HepG2 (cell line): ENCODE measurements at regions not wholly inside any gene's neighbourhood (a gene's known extent, or its start where the extent isn't known, plus 50 kb on each side); places are given as distances from the start of the nearest gene placed in this dataset.

Source experiments
- CHD2 ChIP-seq: IDR thresholded peaks from 2 replicates; pipeline ENCODE4 v1.6.1; 2011; ENCODE audit warnings: low read depth, low read length, improper control_type of control experiment
- CREB1 ChIP-seq, 2 experiments: fragments of 450-650 bp in 1 of 2; IDR thresholded peaks; 2 replicates each; pipeline ENCODE4 v1.6.1; 2016 to 2017; ENCODE audit warnings: control low read depth in 1 of 2, mild to moderate bottlenecking in 1 of 2, missing compliant biosample characterization in 1 of 2, missing genetic modification characterization in 1 of 2
- FOSL2 ChIP-seq: sonication (generic); formaldehyde crosslinking; IDR thresholded peaks from 2 replicates; pipeline ENCODE4 v1.4.0; 2020; ENCODE audit warnings: missing genetic modification reagents
- FOXK1 ChIP-seq: sonication (generic); formaldehyde crosslinking; IDR thresholded peaks from 2 replicates; pipeline ENCODE4 v1.4.0; 2020; ENCODE audit warnings: low read depth, missing genetic modification reagents, borderline replicate concordance
- HNF4A ChIP-seq: sonication (generic); formaldehyde crosslinking; IDR thresholded peaks from 2 replicates; pipeline ENCODE4 v1.4.0; 2020; ENCODE audit warnings: missing genetic modification reagents
- RAD51 ChIP-seq: fragments of 450-650 bp; IDR thresholded peaks from 2 replicates; pipeline ENCODE4 v1.6.1; 2016; ENCODE audit warnings: borderline replicate concordance
- REPIN1 ChIP-seq: sonication (generic); formaldehyde crosslinking; IDR thresholded peaks from 2 replicates; pipeline ENCODE4 v1.8.0; 2022; ENCODE audit warnings: missing genetic modification reagents, low read depth, mild to moderate bottlenecking, borderline replicate concordance
- SAP130 ChIP-seq: IDR thresholded peaks from 2 replicates; pipeline ENCODE4 v1.6.1; 2016; ENCODE audit warnings: low read depth
- TBP ChIP-seq: sonication (generic); formaldehyde crosslinking; IDR thresholded peaks from 2 replicates; pipeline ENCODE4 v1.5.0; 2020; ENCODE audit warnings: missing genetic modification reagents
- TCF7 ChIP-seq: sonication (generic); IDR thresholded peaks from 2 replicates; pipeline ENCODE4 v1.6.1; 2016; ENCODE audit warnings: antibody characterized with exemption, low read depth
- ZKSCAN5 ChIP-seq: sonication (generic); formaldehyde crosslinking; IDR thresholded peaks from 2 replicates; pipeline ENCODE4 v1.5.1; 2020; ENCODE audit warnings: mild to moderate bottlenecking, missing genetic modification reagents
- ZMYM4 ChIP-seq: sonication (generic); formaldehyde crosslinking; IDR thresholded peaks from 2 replicates; pipeline ENCODE4 v1.8.1; 2023; ENCODE audit warnings: mild to moderate bottlenecking, missing genetic modification reagents
- ZNF205 ChIP-seq: IDR thresholded peaks from 2 replicates; pipeline ENCODE4 v1.6.1; 2018; ENCODE audit warnings: missing biosample characterization, missing genetic modification reagents
- ZNF446 ChIP-seq: sonication (generic); formaldehyde crosslinking; IDR thresholded peaks from 2 replicates; pipeline ENCODE4 v1.5.0; 2020; ENCODE audit warnings: mild to moderate bottlenecking, missing genetic modification reagents
- TF ChIP-seq, protein P1 (sequence below): IDR thresholded peaks from 2 replicates; pipeline ENCODE4 v1.6.1; 2016; ENCODE audit warnings: control low read depth
- TF ChIP-seq, protein P2 (sequence below): IDR thresholded peaks from 2 replicates; pipeline ENCODE4 v1.6.1; 2018; ENCODE audit warnings: missing genetic modification reagents
- TF ChIP-seq, protein P3 (sequence below): sonication (generic); formaldehyde crosslinking; IDR thresholded peaks from 2 replicates; pipeline ENCODE4 v1.4.0; 2020; ENCODE audit warnings: mild to moderate bottlenecking, missing genetic modification reagents, borderline replicate concordance
- TF ChIP-seq, protein P4 (sequence below): sonication (generic); formaldehyde crosslinking; IDR thresholded peaks from 2 replicates; pipeline ENCODE4 v1.8.0; 2022; ENCODE audit warnings: mild to moderate bottlenecking, missing genetic modification reagents, borderline replicate concordance
- TF ChIP-seq, protein P5 (sequence below): sonication (generic); formaldehyde crosslinking; IDR thresholded peaks from 2 replicates; pipeline ENCODE4 v1.5.1; 2020; ENCODE audit warnings: mild to moderate bottlenecking, missing genetic modification reagents, moderate library complexity
- TF ChIP-seq, protein P6 (sequence below): sonication (generic); formaldehyde crosslinking; IDR thresholded peaks from 2 replicates; pipeline ENCODE4 v1.4.0; 2020; ENCODE audit warnings: mild to moderate bottlenecking, low read depth, missing genetic modification reagents

DNA sequence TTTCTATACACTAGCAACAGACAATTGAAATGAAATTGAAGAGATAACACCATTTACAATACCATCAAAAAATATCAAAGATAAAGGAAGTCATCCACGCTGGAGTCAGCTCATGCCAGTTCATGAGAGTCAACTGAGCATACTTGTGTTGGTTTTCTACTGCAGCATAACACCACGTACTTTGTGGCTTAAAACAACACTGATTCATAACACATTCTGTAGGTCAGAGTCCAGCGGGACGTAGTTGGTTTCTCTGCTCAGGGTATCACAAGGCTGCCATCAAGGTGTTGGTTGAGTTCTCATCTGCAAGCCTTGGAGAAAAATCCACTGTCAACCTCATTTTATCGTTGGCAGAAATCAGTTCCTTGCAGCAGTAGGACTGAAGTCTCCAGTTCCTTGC, 84.2 kb downstream of the TEX51 start (continued):
- TF ChIP-seq, protein P1, sequence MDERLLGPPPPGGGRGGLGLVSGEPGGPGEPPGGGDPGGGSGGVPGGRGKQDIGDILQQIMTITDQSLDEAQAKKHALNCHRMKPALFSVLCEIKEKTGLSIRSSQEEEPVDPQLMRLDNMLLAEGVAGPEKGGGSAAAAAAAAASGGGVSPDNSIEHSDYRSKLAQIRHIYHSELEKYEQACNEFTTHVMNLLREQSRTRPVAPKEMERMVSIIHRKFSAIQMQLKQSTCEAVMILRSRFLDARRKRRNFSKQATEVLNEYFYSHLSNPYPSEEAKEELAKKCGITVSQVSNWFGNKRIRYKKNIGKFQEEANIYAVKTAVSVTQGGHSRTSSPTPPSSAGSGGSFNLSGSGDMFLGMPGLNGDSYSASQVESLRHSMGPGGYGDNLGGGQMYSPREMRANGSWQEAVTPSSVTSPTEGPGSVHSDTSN = no peak
- TF ChIP-seq, protein P2, sequence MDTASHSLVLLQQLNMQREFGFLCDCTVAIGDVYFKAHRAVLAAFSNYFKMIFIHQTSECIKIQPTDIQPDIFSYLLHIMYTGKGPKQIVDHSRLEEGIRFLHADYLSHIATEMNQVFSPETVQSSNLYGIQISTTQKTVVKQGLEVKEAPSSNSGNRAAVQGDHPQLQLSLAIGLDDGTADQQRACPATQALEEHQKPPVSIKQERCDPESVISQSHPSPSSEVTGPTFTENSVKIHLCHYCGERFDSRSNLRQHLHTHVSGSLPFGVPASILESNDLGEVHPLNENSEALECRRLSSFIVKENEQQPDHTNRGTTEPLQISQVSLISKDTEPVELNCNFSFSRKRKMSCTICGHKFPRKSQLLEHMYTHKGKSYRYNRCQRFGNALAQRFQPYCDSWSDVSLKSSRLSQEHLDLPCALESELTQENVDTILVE (CRISPR knock-in tag) = no peak
- TF ChIP-seq ZMYM4 (CRISPR knock-in tag) = no peak
- TF ChIP-seq FOSL2 (CRISPR knock-in tag) = peak; percentile 74
- TF ChIP-seq CREB1 (IDR thresholded peaks at IDR 0.05) = no peak
- no peak for TF ChIP-seq CREB1 (CRISPR knock-in tag; IDR thresholded peaks at IDR 0.05)
- TF ChIP-seq, protein P3, sequence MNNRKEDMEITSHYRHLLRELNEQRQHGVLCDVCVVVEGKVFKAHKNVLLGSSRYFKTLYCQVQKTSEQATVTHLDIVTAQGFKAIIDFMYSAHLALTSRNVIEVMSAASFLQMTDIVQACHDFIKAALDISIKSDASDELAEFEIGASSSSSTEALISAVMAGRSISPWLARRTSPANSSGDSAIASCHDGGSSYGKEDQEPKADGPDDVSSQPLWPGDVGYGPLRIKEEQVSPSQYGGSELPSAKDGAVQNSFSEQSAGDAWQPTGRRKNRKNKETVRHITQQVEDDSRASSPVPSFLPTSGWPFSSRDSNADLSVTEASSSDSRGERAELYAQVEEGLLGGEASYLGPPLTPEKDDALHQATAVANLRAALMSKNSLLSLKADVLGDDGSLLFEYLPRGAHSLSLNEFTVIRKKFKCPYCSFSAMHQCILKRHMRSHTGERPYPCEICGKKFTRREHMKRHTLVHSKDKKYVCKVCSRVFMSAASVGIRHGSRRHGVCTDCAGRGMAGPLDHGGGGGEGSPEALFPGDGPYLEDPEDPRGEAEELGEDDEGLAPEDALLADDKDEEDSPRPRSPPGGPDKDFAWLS (CRISPR knock-in tag) = no peak
- no peak for TF ChIP-seq TBP (CRISPR knock-in tag)
- peak; percentile 15; the same call in 1 of the 2 replicates for TF ChIP-seq FOXK1 (CRISPR knock-in tag)
- TF ChIP-seq SAP130 (CRISPR knock-in tag) = peak; percentile 26; the same call in 1 of the 2 replicates
- no peak for TF ChIP-seq ZNF446 (CRISPR knock-in tag)
- TF ChIP-seq, protein P4, sequence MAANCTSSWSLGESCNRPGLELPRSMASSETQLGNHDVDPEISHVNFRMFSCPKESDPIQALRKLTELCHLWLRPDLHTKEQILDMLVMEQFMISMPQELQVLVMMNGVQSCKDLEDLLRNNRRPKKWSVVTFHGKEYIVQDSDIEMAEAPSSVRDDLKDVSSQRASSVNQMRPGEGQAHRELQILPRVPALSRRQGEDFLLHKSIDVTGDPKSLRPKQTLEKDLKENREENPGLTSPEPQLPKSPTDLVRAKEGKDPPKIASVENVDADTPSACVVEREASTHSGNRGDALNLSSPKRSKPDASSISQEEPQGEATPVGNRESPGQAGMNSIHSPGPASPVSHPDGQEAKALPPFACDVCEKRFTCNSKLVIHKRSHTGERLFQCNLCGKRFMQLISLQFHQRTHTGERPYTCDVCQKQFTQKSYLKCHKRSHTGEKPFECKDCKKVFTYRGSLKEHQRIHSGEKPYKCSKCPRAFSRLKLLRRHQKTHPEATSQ (CRISPR knock-in tag) = no peak
- TF ChIP-seq TCF7 = no peak
- TF ChIP-seq ZKSCAN5 = no peak
- TF ChIP-seq ZNF205 = no peak
- no peak for TF ChIP-seq RAD51
- TF ChIP-seq HNF4A (CRISPR knock-in tag) = peak; percentile 81
- TF ChIP-seq, protein P5, sequence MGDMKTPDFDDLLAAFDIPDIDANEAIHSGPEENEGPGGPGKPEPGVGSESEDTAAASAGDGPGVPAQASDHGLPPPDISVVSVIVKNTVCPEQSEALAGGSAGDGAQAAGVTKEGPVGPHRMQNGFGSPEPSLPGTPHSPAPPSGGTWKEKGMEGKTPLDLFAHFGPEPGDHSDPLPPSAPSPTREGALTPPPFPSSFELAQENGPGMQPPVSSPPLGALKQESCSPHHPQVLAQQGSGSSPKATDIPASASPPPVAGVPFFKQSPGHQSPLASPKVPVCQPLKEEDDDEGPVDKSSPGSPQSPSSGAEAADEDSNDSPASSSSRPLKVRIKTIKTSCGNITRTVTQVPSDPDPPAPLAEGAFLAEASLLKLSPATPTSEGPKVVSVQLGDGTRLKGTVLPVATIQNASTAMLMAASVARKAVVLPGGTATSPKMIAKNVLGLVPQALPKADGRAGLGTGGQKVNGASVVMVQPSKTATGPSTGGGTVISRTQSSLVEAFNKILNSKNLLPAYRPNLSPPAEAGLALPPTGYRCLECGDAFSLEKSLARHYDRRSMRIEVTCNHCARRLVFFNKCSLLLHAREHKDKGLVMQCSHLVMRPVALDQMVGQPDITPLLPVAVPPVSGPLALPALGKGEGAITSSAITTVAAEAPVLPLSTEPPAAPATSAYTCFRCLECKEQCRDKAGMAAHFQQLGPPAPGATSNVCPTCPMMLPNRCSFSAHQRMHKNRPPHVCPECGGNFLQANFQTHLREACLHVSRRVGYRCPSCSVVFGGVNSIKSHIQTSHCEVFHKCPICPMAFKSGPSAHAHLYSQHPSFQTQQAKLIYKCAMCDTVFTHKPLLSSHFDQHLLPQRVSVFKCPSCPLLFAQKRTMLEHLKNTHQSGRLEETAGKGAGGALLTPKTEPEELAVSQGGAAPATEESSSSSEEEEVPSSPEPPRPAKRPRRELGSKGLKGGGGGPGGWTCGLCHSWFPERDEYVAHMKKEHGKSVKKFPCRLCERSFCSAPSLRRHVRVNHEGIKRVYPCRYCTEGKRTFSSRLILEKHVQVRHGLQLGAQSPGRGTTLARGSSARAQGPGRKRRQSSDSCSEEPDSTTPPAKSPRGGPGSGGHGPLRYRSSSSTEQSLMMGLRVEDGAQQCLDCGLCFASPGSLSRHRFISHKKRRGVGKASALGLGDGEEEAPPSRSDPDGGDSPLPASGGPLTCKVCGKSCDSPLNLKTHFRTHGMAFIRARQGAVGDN (CRISPR knock-in tag) = no peak
- TF ChIP-seq REPIN1 (CRISPR knock-in tag) = no peak
- TF ChIP-seq, protein P6, sequence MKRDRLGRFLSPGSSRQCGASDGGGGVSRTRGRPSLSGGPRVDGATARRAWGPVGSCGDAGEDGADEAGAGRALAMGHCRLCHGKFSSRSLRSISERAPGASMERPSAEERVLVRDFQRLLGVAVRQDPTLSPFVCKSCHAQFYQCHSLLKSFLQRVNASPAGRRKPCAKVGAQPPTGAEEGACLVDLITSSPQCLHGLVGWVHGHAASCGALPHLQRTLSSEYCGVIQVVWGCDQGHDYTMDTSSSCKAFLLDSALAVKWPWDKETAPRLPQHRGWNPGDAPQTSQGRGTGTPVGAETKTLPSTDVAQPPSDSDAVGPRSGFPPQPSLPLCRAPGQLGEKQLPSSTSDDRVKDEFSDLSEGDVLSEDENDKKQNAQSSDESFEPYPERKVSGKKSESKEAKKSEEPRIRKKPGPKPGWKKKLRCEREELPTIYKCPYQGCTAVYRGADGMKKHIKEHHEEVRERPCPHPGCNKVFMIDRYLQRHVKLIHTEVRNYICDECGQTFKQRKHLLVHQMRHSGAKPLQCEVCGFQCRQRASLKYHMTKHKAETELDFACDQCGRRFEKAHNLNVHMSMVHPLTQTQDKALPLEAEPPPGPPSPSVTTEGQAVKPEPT (CRISPR knock-in tag) = no peak
- no peak for TF ChIP-seq CHD2
